HG03521 (cell line): ENCODE measurements at regions not wholly inside any gene's neighbourhood (a gene's known extent, or its start where the extent isn't known, plus 50 kb on each side); places are given as distances from the start of the nearest gene placed in this dataset.

ENCODE experiments used
- ATAC-seq: cut with Tn5 transposase; IDR thresholded peaks from one replicate; pipeline ENCODE4 v1.9.1; 2021; ENCODE audit warnings: mild to moderate bottlenecking, moderate library complexity; ENCODE audit not compliant: unreplicated experiment

GRCh38 chr12:114935658-114936057 is 251.7 kb upstream of the TBX3 start:
- no peak for ATAC-seq

- ATAC-seq: no peak
Measured at GRCh38 chr12:114933428-114934160, 249.6 kb upstream of the TBX3 start.

- no peak for ATAC-seq
Measured at GRCh38 chr12:114932806-114933205, 248.8 kb upstream of the TBX3 start.

GRCh38 chr12:114931025-114931424 is 247.1 kb upstream of the TBX3 start:
- ATAC-seq: no peak

- no peak for ATAC-seq
Measured at GRCh38 chr12:114926341-114926740, 242.4 kb upstream of the TBX3 start.

GRCh38 chr12:114924946-114925475 is 241.0 kb upstream of the TBX3 start:
- ATAC-seq: no peak

GRCh38 chr12:114921781-114922180 is 237.8 kb upstream of the TBX3 start:
- no peak for ATAC-seq

- no peak for ATAC-seq
Measured at GRCh38 chr12:114920771-114921554, 237.0 kb upstream of the TBX3 start.

GRCh38 chr12:114919479-114919878 is 235.5 kb upstream of the TBX3 start:
- no peak for ATAC-seq

GRCh38 chr12:114918535-114919233 is 234.7 kb upstream of the TBX3 start:
- ATAC-seq: no peak

GRCh38 chr12:114917953-114918352 is 234.0 kb upstream of the TBX3 start:
- ATAC-seq: no peak

GRCh38 chr12:114917307-114917706 is 233.3 kb upstream of the TBX3 start:
- ATAC-seq: no peak

- no peak for ATAC-seq
Measured at GRCh38 chr12:114916541-114916940, 232.6 kb upstream of the TBX3 start.

GRCh38 chr12:114916124-114916523 is 232.1 kb upstream of the TBX3 start:
- no peak for ATAC-seq

- ATAC-seq: no peak
Measured at GRCh38 chr12:114913871-114914801, 230.2 kb upstream of the TBX3 start.

- no peak for ATAC-seq
Measured at GRCh38 chr12:114912811-114913210, 228.8 kb upstream of the TBX3 start.

GRCh38 chr12:114911196-114911595 is 227.2 kb upstream of the TBX3 start:
- ATAC-seq: no peak

GRCh38 chr12:114904254-114905003 is 220.5 kb upstream of the TBX3 start:
- ATAC-seq: no peak

- ATAC-seq: no peak
Measured at GRCh38 chr12:114903083-114903691, 219.2 kb upstream of the TBX3 start.
